ENCODE measurements at regions not wholly inside any gene's neighbourhood (a gene's known extent, or its start where the extent isn't known, plus 50 kb on each side); places are given as distances from the start of the nearest gene placed in this dataset.

- no peaks in the 10 kb centered on the region for H3K9me3 ChIP-seq (ENCODE audit: control insufficient read depth, low read length)
- no peak overlapping the region for H3K9ac ChIP-seq (ENCODE audit: extremely low read depth, low read length, poor library complexity, severe bottlenecking)
- no peak overlapping the region for H3K4me3 ChIP-seq (ENCODE audit: low read length)
- H3K36me3 Mint-ChIP-seq (ENCODE audit: low read depth), result no peaks in the 10 kb centered on the region
- H3K27me3 Mint-ChIP-seq (ENCODE audit: insufficient read depth), result peaks cover 4% of the 10 kb centered on the region
- no peaks in the 10 kb centered on the region for H3K4me1 Mint-ChIP-seq
- H3K36me3 ChIP-seq (ENCODE audit: control insufficient read depth, insufficient read depth, low read length), result no peaks in the 10 kb centered on the region
- TF ChIP-seq, protein P1, sequence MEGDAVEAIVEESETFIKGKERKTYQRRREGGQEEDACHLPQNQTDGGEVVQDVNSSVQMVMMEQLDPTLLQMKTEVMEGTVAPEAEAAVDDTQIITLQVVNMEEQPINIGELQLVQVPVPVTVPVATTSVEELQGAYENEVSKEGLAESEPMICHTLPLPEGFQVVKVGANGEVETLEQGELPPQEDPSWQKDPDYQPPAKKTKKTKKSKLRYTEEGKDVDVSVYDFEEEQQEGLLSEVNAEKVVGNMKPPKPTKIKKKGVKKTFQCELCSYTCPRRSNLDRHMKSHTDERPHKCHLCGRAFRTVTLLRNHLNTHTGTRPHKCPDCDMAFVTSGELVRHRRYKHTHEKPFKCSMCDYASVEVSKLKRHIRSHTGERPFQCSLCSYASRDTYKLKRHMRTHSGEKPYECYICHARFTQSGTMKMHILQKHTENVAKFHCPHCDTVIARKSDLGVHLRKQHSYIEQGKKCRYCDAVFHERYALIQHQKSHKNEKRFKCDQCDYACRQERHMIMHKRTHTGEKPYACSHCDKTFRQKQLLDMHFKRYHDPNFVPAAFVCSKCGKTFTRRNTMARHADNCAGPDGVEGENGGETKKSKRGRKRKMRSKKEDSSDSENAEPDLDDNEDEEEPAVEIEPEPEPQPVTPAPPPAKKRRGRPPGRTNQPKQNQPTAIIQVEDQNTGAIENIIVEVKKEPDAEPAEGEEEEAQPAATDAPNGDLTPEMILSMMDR (conservative IDR thresholded peaks at IDR 0.05), result no peak
- H3K4me1 ChIP-seq (ENCODE audit: control insufficient read depth, insufficient read depth, low read length), result no peaks in the 10 kb centered on the region
- 94 to 100% methylated on average over 1 to 3 of the region's 3 CpGs for WGBS, 2 experiments (ENCODE audit: insufficient coverage in 1 of 2, insufficient read length in 1 of 2)
- DNase-seq, result no peak
- no peak overlapping the region for H3K27ac ChIP-seq (ENCODE audit: low read depth, low read length)
- no peaks in the 10 kb centered on the region for H3K9me3 Mint-ChIP-seq
- H3K4me3 Mint-ChIP-seq, result no peak overlapping the region
- no peaks in the 10 kb centered on the region for H3K27me3 ChIP-seq (ENCODE audit: control insufficient read depth, insufficient read depth, low read length, poor library complexity, severe bottlenecking)
- no peak overlapping the region for H3K27ac Mint-ChIP-seq
Observed at GRCh38 chr6:139738801-139739455, 364.5 kb upstream of the CITED2 start.

DNA sequence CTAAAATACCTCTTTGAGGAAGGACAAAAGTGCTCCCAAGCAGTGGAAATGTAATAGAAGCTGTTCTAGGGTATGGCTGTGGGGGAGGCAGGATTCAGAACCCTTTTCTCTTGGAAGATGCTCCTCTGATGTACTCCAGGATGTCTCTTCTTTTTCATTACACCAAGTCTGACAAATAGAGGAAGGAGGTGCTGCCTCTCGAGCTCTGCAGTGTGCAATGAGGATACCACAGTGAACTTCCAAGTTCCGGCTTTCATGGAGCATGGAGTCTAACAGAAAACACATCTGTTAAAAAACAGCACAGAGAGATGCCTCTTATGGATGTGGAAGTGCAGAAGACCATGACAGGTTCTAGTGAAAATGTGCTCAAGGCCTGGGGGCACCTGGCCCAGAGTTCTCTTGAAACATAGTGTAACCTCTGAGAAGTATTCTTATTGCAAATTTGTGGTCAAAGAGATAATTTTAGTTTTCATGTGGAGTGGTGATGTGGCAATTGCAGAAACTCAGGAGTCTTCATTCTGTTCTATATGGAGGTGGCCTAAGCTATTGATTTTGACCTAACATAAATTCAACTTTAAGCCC, 362.0 kb upstream of the CITED2 start:
- Histone ChIP-seq H3K9ac (ENCODE audit: extremely low read depth, low read length, poor library complexity, severe bottlenecking) (no peak overlapping the region), H3K27me3 (ENCODE audit: control insufficient read depth, insufficient read depth, low read length, poor library complexity, severe bottlenecking) (no peaks in the 10 kb centered on the region), H3K27ac (ENCODE audit: low read depth, low read length) (no peak overlapping the region), H3K4me3 (ENCODE audit: low read length) (no peak overlapping the region), H3K4me1 (ENCODE audit: control insufficient read depth, insufficient read depth, low read length) (no peaks in the 10 kb centered on the region), H3K9me3 (ENCODE audit: control insufficient read depth, low read length) (no peaks in the 10 kb centered on the region), H3K36me3 (ENCODE audit: control insufficient read depth, insufficient read depth, low read length) (no peaks in the 10 kb centered on the region)
- WGBS, 2 experiments (ENCODE audit: insufficient coverage in 1 of 2, insufficient read length in 1 of 2), result 88 to 100% methylated on average over 1 to 2 of the region's 2 CpGs
- no peak overlapping the region for H3K27ac Mint-ChIP-seq
- no peak overlapping the region for H3K4me3 Mint-ChIP-seq
- no peaks in the 10 kb centered on the region for H3K9me3 Mint-ChIP-seq
- H3K36me3 Mint-ChIP-seq (ENCODE audit: low read depth), result no peaks in the 10 kb centered on the region
- H3K27me3 Mint-ChIP-seq (ENCODE audit: insufficient read depth), result peaks cover 4% of the 10 kb centered on the region
- DNase-seq, result no peak
- TF ChIP-seq, protein P1 (conservative IDR thresholded peaks at IDR 0.05), result no peak
- peaks cover 3% of the 10 kb centered on the region for H3K4me1 Mint-ChIP-seq

DNA sequence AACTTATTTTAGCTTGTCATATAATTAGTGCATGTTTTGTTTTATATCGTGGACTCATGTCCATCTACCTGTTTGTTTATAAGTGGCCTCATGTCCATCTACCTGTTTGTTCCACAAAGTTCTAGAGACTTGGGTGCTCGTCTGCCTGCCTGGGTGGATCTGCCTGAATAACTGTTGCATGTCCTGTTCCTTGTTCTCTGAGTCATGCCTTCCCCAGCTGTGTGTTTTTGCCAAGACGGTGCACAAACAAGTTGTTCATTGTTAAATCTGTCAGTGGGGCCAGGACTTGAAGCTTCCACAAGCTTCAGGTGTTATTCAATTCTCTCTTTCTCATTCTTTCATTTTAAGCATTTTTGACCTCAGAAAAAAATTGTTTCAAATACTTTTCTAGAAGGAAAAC, 358.0 kb upstream of the CITED2 start:
- H3K9ac ChIP-seq (ENCODE audit: extremely low read depth, low read length, poor library complexity, severe bottlenecking), result no peak overlapping the region
- H3K36me3 ChIP-seq (ENCODE audit: control insufficient read depth, insufficient read depth, low read length), result no peaks in the 10 kb centered on the region
- no peak overlapping the region for H3K4me3 ChIP-seq (ENCODE audit: low read length)
- no peaks in the 10 kb centered on the region for H3K4me1 ChIP-seq (ENCODE audit: control insufficient read depth, insufficient read depth, low read length)
- H3K4me1 Mint-ChIP-seq, result peaks cover 3% of the 10 kb centered on the region
- no peak overlapping the region for H3K27ac Mint-ChIP-seq
- H3K9me3 Mint-ChIP-seq, result no peaks in the 10 kb centered on the region
- H3K9me3 ChIP-seq (ENCODE audit: control insufficient read depth, low read length), result no peaks in the 10 kb centered on the region
- no peak for DNase-seq
- WGBS, 2 experiments (ENCODE audit: insufficient coverage in 1 of 2, insufficient read length in 1 of 2), result 90 to 93% methylated on average over 3 of the region's 3 CpGs
- H3K27me3 ChIP-seq (ENCODE audit: control insufficient read depth, insufficient read depth, low read length, poor library complexity, severe bottlenecking), result no peaks in the 10 kb centered on the region
- H3K36me3 Mint-ChIP-seq (ENCODE audit: low read depth), result no peaks in the 10 kb centered on the region
- no peak overlapping the region for H3K27ac ChIP-seq (ENCODE audit: low read depth, low read length)
- no peaks in the 10 kb centered on the region for H3K27me3 Mint-ChIP-seq (ENCODE audit: insufficient read depth)
- TF ChIP-seq, protein P1 (conservative IDR thresholded peaks at IDR 0.05), result no peak
- H3K4me3 Mint-ChIP-seq, result no peak overlapping the region

Measured in endodermal cell (in vitro differentiated cells).